ENCODE measurements at regions not wholly inside any gene's neighbourhood (a gene's known extent, or its start where the extent isn't known, plus 50 kb on each side); places are given as distances from the start of the nearest gene placed in this dataset.

GRCh38 chr7:18179093-18179492, 151.4 kb upstream of the PRPS1L1 start:
- TF ChIP-seq CTCF (IDR thresholded peaks at IDR 0.05) (no peak), EZH2 (IDR thresholded peaks at IDR 0.05) (no peak), EZH2phosphoT487 (IDR thresholded peaks at IDR 0.05) (no peak)

Measured in neural progenitor cell (in vitro differentiated cells).